UCSD-AML1 (cell line): ENCODE measurements at regions not wholly inside any gene's neighbourhood (a gene's known extent, or its start where the extent isn't known, plus 50 kb on each side); places are given as distances from the start of the nearest gene placed in this dataset.
"Not testable (repeated sequence)": the region's sequence is repeated elsewhere in the genome, so short reads cannot be mapped to it uniquely, and the experiment has no call there.

Source experiments
- DNase-seq: peaks from one replicate; lab custom pipeline; 2025; ENCODE audit not compliant: unreplicated experiment; lab: John Stamatoyannopoulos, UW

DNA sequence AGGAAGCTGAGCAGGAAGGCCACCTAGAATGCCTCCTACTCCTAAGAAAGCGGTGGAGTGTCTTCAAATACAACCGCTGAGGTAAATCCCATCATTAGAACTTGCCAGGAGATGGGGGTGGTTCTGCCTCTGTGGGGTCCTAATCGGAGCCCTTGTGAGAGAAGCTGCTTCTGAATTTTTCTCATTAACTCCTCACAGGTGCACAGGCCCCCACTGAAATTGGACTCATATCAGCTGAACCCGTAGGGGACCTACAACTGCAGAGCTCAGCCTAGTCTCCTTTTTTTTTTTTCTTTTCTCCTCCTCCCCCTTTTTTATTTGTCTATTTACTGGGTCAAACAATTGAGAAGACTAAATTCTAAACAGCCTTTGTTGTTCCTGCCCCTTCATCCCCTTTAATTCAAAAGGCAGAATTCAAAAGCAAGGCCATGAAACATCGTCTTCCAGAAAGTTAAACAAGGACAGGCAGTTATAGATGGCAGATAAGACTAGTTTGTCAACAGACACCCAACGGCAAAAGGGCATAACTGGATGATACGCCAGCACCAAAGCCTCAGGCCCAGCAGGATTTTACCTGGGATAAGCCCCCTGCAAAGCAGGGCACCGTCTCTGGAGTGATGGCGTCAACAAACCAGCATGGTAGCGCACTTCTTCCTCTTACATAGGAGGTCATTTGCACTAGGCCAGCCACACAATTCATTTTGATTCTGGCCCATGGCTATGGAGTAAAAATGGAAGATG lies 213.7 kb upstream of the HES1 start:
- no peak for DNase-seq

- DNase-seq = not testable (repeated sequence)
Observed at GRCh38 chr3:193923958-193924357, 212.0 kb upstream of the HES1 start.

- not testable (repeated sequence) for DNase-seq
Observed at GRCh38 chr3:193926071-193926470, 209.9 kb upstream of the HES1 start.

DNA sequence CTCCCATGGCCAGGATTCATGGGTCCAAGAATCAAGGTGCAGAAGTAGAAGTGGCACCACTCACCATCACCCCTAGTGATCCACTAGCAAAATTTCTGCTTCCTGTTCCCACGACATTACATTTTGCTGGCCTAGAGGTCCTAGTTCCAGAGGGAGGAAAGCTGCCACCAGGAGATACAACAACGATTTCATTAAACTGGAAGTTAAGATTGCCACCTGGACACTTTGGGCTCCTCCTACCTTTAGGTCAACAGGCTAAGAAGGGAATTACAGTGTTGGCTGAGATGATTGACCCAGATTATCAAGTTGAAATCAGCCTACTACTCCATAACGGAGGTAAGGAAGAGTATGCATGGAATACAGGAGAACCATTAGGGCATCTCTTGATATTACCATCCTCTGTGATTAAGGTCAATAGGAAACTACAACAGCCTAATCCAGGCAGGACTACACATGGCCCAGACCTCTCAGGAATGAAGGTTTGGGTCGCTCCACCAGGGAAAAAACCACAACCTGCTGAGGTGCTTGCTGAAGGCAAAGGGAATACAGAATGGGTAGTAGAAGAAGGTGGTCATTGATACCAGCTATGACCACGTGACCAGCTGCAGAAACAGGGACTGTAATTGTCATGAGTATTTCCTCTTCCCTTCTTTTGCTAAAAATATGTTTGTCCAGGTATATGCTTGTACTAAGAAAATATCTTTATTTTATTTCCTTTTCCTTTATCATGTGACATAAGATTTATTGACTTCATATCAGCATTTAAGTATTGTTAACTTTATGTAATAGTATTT lies 208.3 kb upstream of the HES1 start:
- not testable (repeated sequence) for DNase-seq

GRCh38 chr3:193928354-193929209 lies 207.4 kb upstream of the HES1 start:
- no peak for DNase-seq

DNA sequence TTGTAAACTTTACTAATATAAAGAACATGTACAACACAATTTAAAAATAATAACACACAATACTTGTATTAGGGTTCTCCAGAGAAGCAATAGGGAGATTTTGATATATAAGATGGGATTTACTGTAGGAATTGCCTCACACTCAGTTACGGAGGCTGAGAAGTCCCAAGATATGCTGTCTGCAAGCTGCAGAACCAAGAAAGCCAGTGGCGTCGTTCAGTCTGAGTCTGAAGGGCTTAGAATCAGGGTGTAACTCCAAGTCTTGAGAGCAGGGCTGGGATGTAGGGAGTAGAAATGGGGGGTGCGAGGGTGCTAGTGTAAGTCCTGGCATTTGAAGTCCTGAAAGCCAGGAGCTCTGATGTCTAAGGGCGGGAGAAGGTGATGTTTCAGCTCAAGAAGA lies 206.6 kb upstream of the HES1 start:
- no peak for DNase-seq

DNA sequence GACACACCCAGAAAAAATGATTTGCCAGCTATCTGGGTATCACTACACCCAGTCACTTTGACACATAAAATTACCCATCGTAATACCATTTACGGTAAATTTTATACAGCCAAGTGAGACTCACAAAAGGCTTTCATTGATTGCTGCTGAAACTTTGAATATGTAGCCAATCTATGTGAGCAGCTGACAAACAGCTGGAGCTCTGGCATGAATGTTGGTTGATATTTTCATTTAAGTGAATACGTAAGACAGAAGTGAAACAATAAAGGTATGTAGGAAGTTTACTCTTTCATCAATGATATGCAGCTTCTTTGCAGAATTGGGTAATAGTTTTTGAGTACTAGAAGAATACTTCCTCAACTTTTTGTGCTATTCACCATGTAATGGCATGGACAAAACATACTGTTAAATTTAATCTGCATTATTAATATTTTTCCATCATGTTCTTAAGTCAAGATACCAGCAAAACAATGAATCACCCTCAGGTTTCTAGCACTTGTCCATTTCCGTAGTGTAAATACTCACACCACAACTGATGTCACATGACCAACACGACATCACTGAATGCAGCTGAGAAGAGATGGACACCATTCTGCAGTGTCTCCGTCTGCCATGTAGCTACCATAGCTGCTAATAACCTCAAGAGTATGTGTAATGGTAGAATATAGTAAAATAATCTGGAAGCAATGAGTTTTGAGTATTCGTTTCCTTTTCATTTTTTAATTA lies 205.9 kb upstream of the HES1 start:
- no peak for DNase-seq

GRCh38 chr3:193932136-193932535 lies 203.8 kb upstream of the HES1 start:
- DNase-seq = no peak

GRCh38 chr3:193932576-193932975 lies 203.4 kb upstream of the HES1 start:
- no peak for DNase-seq

GRCh38 chr3:193933451-193933850 lies 202.5 kb upstream of the HES1 start:
- no peak for DNase-seq

DNA sequence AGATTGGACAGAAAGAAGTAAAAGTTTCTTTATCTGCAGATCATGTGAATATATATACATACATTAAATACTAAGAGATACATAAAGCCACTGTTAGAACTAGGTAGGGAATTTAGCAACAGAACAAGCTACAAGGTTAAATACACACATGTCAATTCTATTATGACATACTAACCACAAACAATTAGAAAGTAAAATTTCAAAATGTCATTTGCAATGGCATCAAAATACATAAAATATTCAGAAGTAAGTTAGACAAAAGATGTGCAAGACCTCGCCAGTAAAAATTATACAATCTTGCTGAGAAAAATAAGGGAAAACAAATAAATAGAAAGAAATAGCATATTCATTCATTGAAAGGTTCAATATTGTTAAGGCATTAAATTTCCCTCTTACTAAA lies 200.0 kb upstream of the HES1 start:
- no peak for DNase-seq

- no peak for DNase-seq
Observed at GRCh38 chr3:193938613-193939012, 197.3 kb upstream of the HES1 start.

DNA sequence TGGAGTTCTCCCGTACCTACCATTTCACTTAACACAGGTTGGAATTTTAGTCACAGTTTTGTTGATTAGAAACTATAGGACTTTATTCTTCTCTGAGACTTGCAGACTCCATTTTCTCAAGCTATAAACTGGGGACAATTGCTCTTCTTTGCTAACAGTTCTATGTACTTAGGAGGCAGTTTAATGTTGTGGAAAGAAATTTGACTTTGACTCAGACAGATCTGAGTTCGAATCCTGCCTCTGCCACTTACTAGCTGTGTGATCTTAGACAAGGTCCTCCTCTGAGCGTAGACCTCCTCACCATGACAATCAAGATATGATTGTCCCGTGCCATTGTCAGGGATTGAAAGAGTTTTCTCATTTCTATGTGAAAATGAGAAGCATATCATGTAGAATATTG lies 196.4 kb upstream of the HES1 start:
- DNase-seq = no peak

DNA sequence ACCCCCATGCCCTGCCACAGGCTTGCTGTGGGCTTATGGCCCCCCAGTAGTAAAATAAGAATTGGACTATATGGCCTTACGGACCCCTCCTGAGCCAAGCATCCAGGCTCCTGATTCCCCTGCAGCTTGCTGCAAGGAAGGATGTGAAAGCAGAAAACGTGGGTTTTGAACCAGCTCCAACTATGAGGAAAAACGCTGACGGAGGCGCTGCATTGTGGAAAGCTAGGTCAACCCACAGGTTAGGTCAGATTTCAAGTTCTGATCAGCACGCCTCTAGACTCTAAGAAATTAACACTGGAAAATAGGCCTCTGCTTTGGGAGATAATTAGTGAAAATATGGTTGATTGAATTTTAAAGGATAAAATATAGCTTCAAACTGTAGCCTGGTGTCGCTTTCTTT lies 195.4 kb upstream of the HES1 start:
- no peak for DNase-seq

DNA sequence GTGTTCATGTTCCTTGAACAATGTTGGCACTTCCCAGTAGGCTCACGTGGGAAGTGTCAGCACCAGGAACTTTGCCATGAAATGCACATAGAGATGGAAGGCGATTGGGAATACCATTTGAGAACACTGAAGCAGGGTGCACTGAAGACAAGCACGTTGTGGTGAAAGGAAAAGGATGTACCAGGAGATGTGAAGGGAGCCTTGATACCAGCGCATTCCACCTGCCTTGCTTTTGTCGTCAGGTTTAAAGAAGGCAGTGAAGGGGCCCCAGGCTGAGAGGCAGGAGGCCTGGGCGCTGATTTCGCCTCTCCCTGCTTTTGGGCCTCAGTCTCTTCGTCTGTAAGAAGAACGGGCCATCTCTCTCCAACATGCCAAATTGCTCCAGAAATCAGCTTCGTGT lies 194.5 kb upstream of the HES1 start:
- DNase-seq = no peak

GRCh38 chr3:193942516-193943055 lies 193.4 kb upstream of the HES1 start:
- no peak for DNase-seq

DNA sequence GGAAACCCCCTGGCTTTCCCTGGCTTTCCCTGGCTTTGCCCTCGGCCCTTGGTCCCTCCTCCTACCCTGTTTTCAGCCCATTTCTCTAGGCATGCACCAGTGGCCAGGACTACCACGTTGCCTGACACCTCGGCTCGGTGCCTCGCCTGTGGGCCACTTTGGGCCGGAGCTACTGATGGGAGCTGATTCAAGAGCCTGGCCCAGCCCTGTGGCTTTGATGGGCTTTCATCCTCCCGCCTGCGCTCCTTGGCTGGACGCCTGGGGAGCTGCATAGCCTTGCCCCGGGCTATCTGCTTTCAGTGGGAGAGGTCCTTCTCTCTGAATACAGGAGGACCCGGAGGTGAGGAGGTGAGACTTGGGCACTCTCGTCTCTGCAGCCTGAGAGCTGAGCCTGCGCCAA lies 192.7 kb upstream of the HES1 start:
- DNase-seq = no peak

GRCh38 chr3:193943851-193944517 lies 192.0 kb upstream of the HES1 start:
- DNase-seq = no peak

GRCh38 chr3:193944518-193944884 lies 191.4 kb upstream of the HES1 start:
- no peak for DNase-seq

GRCh38 chr3:193945143-193945542 lies 190.8 kb upstream of the HES1 start:
- no peak for DNase-seq
